GM21576 (cell line): ENCODE measurements at regions not wholly inside any gene's neighbourhood (a gene's known extent, or its start where the extent isn't known, plus 50 kb on each side); places are given as distances from the start of the nearest gene placed in this dataset.

ENCODE experiments used
- ATAC-seq: cut with Tn5 transposase; IDR thresholded peaks from one replicate; pipeline ENCODE4 v1.9.1; 2021; ENCODE audit warnings: mild to moderate bottlenecking, moderate library complexity; ENCODE audit not compliant: unreplicated experiment

- no peak for ATAC-seq
Measured at GRCh38 chr9:28662675-28663074, 1089.4 kb upstream of the C9orf72 start.

GRCh38 chr9:28668158-28668557 is 1094.9 kb upstream of the C9orf72 start:
- ATAC-seq, result peak; percentile 50

- ATAC-seq, result no peak
Measured at GRCh38 chr9:28671000-28671399, 1097.7 kb upstream of the C9orf72 start.

GRCh38 chr9:28678097-28678496 is 1104.8 kb upstream of the C9orf72 start:
- ATAC-seq, result no peak

- ATAC-seq, result no peak
Measured at GRCh38 chr9:28688172-28688571, 1114.9 kb upstream of the C9orf72 start.

- ATAC-seq, result no peak
Measured at GRCh38 chr9:28692012-28692411, 1118.7 kb upstream of the C9orf72 start.

- no peak for ATAC-seq
Measured at GRCh38 chr9:28696960-28697359, 1123.7 kb upstream of the C9orf72 start.

- no peak for ATAC-seq
Measured at GRCh38 chr9:28699632-28700031, 1126.4 kb upstream of the C9orf72 start.

- ATAC-seq, result no peak
Measured at GRCh38 chr9:28707616-28708015, 1134.3 kb upstream of the C9orf72 start.

- ATAC-seq, result no peak
Measured at GRCh38 chr9:28714188-28714587, 1140.9 kb upstream of the C9orf72 start.

GRCh38 chr9:28718226-28718625 is 1144.9 kb upstream of the C9orf72 start:
- no peak for ATAC-seq

- no peak for ATAC-seq
Measured at GRCh38 chr9:28720746-28721145, 1147.5 kb upstream of the C9orf72 start.

GRCh38 chr9:28730111-28730510 is 1156.8 kb upstream of the C9orf72 start:
- no peak for ATAC-seq

GRCh38 chr9:28735738-28736342 is 1162.6 kb upstream of the C9orf72 start:
- ATAC-seq, result no peak

GRCh38 chr9:28741459-28741858 is 1168.2 kb upstream of the C9orf72 start:
- ATAC-seq, result no peak

- no peak for ATAC-seq
Measured at GRCh38 chr9:28747351-28747985, 1174.2 kb upstream of the C9orf72 start.

GRCh38 chr9:28750136-28750535 is 1176.9 kb upstream of the C9orf72 start:
- ATAC-seq, result no peak

GRCh38 chr9:28758341-28758740 is 1185.1 kb upstream of the C9orf72 start:
- ATAC-seq, result no peak

GRCh38 chr9:28758971-28759370 is 1185.7 kb upstream of the C9orf72 start:
- ATAC-seq, result no peak

GRCh38 chr9:28762167-28762566 is 1188.9 kb upstream of the C9orf72 start:
- no peak for ATAC-seq

- no peak for ATAC-seq
Measured at GRCh38 chr9:28764532-28764931, 1191.3 kb upstream of the C9orf72 start.

GRCh38 chr9:28770226-28770625 is 1196.9 kb upstream of the C9orf72 start:
- ATAC-seq, result no peak

- ATAC-seq, result no peak
Measured at GRCh38 chr9:28770827-28771226, 1197.5 kb upstream of the C9orf72 start.
